ENCODE measurements at regions not wholly inside any gene's neighbourhood (a gene's known extent, or its start where the extent isn't known, plus 50 kb on each side); places are given as distances from the start of the nearest gene placed in this dataset.

DNA sequence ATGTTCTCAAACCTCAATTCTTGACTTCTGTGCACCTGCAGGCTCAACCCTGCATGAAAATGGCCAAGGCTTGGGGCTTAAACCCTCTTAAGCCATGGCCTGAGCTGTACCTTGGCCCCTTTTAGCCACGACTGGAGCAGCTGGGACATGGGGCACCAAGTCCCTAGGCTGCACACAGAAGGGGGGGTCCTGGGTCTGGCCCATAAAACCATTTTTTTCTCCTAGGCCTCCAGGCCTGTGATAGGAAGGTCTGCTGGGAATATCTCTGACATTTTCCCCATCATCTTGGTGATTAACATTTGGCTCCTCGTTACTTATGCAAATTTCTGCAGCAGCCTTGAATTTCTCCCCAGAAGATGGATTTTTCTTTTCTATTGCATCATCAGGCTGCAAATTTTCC lies 119.4 kb upstream of the VGLL2 start:
- no peak overlapping the region for H3K4me3 Mint-ChIP-seq
- H3K36me3 Mint-ChIP-seq (ENCODE audit: low read depth): no peaks in the 10 kb centered on the region
- H3K27ac Mint-ChIP-seq: no peak overlapping the region
- H3K27me3 Mint-ChIP-seq (ENCODE audit: insufficient read depth): no peaks in the 10 kb centered on the region
- no peaks in the 10 kb centered on the region for H3K4me1 Mint-ChIP-seq (ENCODE audit: low read depth)
- intact Hi-C loops (cut with micrococcal nuclease): no loop called here
- H3K9me3 Mint-ChIP-seq: peaks cover 8% of the 10 kb centered on the region
- DNase-seq (ENCODE audit: low spot score): no peak

DNA sequence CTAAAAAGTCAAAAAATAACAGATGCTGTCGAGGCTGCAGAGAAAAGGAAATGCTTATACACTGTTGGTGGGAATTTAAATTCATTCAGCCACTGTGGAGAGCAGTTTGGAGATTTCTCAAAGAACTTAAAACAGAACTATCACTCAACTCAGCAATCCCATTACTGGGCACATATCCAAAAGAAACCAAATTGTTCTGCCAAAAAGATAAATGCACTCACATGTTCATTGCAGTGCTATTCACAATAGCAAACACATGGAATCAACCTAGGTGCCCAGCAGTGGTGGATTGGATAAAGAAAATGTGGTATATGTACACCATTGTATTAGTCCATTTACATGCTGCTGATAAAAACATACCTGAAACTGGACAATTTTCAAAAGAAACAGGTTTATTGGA lies 116.0 kb upstream of the VGLL2 start:
- Mint-ChIP-seq H3K36me3 (ENCODE audit: low read depth) (no peaks in the 10 kb centered on the region), H3K9me3 (peaks cover 8% of the 10 kb centered on the region), H3K27me3 (ENCODE audit: insufficient read depth) (no peaks in the 10 kb centered on the region), H3K4me1 (ENCODE audit: low read depth) (no peaks in the 10 kb centered on the region), H3K4me3 (no peak overlapping the region), H3K27ac (no peak overlapping the region)
- intact Hi-C loops (cut with micrococcal nuclease): no loop called here
- DNase-seq (ENCODE audit: low spot score): no peak

GRCh38 chr6:117156741-117157140 lies 108.6 kb upstream of the VGLL2 start:
- intact Hi-C loops (cut with micrococcal nuclease): no loop called here
- Mint-ChIP-seq H3K27me3 (ENCODE audit: insufficient read depth) (no peaks in the 10 kb centered on the region), H3K9me3 (no peaks in the 10 kb centered on the region), H3K36me3 (ENCODE audit: low read depth) (no peaks in the 10 kb centered on the region), H3K4me3 (no peak overlapping the region), H3K4me1 (ENCODE audit: low read depth) (no peaks in the 10 kb centered on the region), H3K27ac (no peak overlapping the region)
- DNase-seq (ENCODE audit: low spot score): no peak

DNA sequence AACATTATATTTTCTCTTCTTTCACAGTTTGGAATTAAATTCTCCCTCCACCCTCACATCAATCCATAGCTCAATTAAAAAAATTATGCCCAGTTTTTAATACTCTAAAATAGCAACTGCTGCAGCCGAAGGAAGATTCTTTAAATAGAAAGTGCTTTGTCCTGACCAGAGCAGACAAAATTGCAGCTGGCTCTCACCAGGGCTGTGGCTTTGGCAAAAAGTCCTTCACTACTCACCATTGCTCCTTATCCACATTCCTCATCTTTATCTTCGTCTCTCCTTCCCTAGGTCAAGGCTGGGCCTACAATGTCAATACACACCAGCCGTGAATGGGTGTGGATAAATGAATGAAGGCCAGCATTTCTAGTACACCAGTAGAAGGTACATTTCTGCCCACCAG lies 107.9 kb upstream of the VGLL2 start:
- intact Hi-C loops (cut with micrococcal nuclease): no loop called here
- Mint-ChIP-seq H3K27me3 (ENCODE audit: insufficient read depth) (no peaks in the 10 kb centered on the region), H3K4me1 (ENCODE audit: low read depth) (no peaks in the 10 kb centered on the region), H3K9me3 (no peaks in the 10 kb centered on the region), H3K4me3 (no peak overlapping the region), H3K36me3 (ENCODE audit: low read depth) (no peaks in the 10 kb centered on the region), H3K27ac (no peak overlapping the region)
- no peak for DNase-seq (ENCODE audit: low spot score)

- intact Hi-C loops (cut with micrococcal nuclease): loop anchor here (5.0 kb wide), 1 partner anchor 816 kb away; no protein-coding TSS in a partner anchor
These were observed 99.4 kb upstream of the VGLL2 start for GRCh38 chr6:117165911-117166499.

GRCh38 chr6:117167520-117168271 lies 97.7 kb upstream of the VGLL2 start:
- H3K27me3 Mint-ChIP-seq (ENCODE audit: insufficient read depth): no peaks in the 10 kb centered on the region
- intact Hi-C loops (cut with micrococcal nuclease): loop anchor here (5.0 kb wide), 1 partner anchor 815 kb away; no protein-coding TSS in a partner anchor
- H3K4me1 Mint-ChIP-seq (ENCODE audit: low read depth): no peaks in the 10 kb centered on the region
- no peaks in the 10 kb centered on the region for H3K9me3 Mint-ChIP-seq
- H3K4me3 Mint-ChIP-seq: no peak overlapping the region
- no peaks in the 10 kb centered on the region for H3K36me3 Mint-ChIP-seq (ENCODE audit: low read depth)
- no peak overlapping the region for H3K27ac Mint-ChIP-seq
- no peak for DNase-seq (ENCODE audit: low spot score)

More at GRCh38 chr6:117165911-117166499, 99.4 kb upstream of the VGLL2 start:
- no peaks in the 10 kb centered on the region for H3K27me3 Mint-ChIP-seq (ENCODE audit: insufficient read depth)
- H3K4me3 Mint-ChIP-seq: no peak overlapping the region
- H3K27ac Mint-ChIP-seq: no peak overlapping the region
- H3K9me3 Mint-ChIP-seq: no peaks in the 10 kb centered on the region
- H3K36me3 Mint-ChIP-seq (ENCODE audit: low read depth): no peaks in the 10 kb centered on the region
- H3K4me1 Mint-ChIP-seq (ENCODE audit: low read depth): no peaks in the 10 kb centered on the region
- DNase-seq (ENCODE audit: low spot score): no peak

DNA sequence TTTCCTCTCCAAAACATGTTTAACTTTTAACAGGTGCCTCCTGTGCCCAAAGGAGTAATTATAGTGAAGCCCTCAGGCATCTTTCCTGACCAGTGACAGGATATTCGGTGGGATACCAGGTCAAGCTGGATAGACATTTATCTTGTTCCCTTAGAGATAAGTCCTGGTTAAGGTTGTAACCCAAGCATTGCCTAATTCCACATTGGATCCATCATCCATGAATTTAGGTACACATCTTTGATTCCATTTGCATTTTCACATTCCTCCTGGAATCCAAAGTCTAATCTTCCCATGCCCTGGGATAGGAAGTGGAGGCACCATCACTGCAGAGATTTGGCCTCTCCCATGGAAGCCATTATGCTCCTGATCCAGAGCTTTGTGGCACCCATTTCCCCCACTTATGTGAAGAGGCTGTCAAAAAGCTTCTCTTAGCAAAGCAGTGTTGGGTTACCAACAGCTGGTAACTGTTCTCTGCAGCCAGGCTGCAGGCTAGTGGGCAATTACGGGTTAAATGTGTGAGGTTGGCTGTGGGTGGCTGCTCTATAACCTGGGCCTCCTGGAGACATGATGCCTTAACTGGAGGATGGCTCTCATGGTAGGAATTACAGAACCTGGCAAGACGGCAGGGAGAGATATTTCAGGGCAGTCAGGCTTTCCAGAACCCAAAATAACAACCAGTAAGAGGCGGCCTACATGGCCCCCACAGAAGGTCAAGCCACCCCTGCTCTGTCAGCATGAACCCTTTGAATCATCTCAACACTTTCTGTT lies 96.9 kb upstream of the VGLL2 start:
- no peaks in the 10 kb centered on the region for H3K9me3 Mint-ChIP-seq
- no peaks in the 10 kb centered on the region for H3K4me1 Mint-ChIP-seq (ENCODE audit: low read depth)
- intact Hi-C loops (cut with micrococcal nuclease): loop anchor here (5.0 kb wide), 1 partner anchor 814 kb away; no protein-coding TSS in a partner anchor
- DNase-seq (ENCODE audit: low spot score): no peak
- H3K27ac Mint-ChIP-seq: no peak overlapping the region
- H3K4me3 Mint-ChIP-seq: no peak overlapping the region
- no peaks in the 10 kb centered on the region for H3K36me3 Mint-ChIP-seq (ENCODE audit: low read depth)
- no peaks in the 10 kb centered on the region for H3K27me3 Mint-ChIP-seq (ENCODE audit: insufficient read depth)

- H3K9me3 Mint-ChIP-seq: no peaks in the 10 kb centered on the region
- no peak overlapping the region for H3K4me3 Mint-ChIP-seq
- H3K4me1 Mint-ChIP-seq (ENCODE audit: low read depth): no peaks in the 10 kb centered on the region
These were observed 96.2 kb upstream of the VGLL2 start for GRCh38 chr6:117169064-117169665.

GRCh38 chr6:117169781-117170281 lies 95.5 kb upstream of the VGLL2 start:
- H3K9me3 Mint-ChIP-seq: no peaks in the 10 kb centered on the region
- H3K36me3 Mint-ChIP-seq (ENCODE audit: low read depth): no peaks in the 10 kb centered on the region
- no peaks in the 10 kb centered on the region for H3K27me3 Mint-ChIP-seq (ENCODE audit: insufficient read depth)
- intact Hi-C loops (cut with micrococcal nuclease): loop anchor here (5.0 kb wide), 1 partner anchor 812 kb away; no protein-coding TSS in a partner anchor
- no peak overlapping the region for H3K4me3 Mint-ChIP-seq
- no peak for DNase-seq (ENCODE audit: low spot score)
- H3K27ac Mint-ChIP-seq: no peak overlapping the region
- no peaks in the 10 kb centered on the region for H3K4me1 Mint-ChIP-seq (ENCODE audit: low read depth)

More at GRCh38 chr6:117169064-117169665, 96.2 kb upstream of the VGLL2 start:
- DNase-seq (ENCODE audit: low spot score): no peak
- intact Hi-C loops (cut with micrococcal nuclease): loop anchor here (5.0 kb wide), 1 partner anchor 813 kb away; no protein-coding TSS in a partner anchor
- H3K36me3 Mint-ChIP-seq (ENCODE audit: low read depth): no peaks in the 10 kb centered on the region
- no peaks in the 10 kb centered on the region for H3K27me3 Mint-ChIP-seq (ENCODE audit: insufficient read depth)
- H3K27ac Mint-ChIP-seq: no peak overlapping the region

DNA sequence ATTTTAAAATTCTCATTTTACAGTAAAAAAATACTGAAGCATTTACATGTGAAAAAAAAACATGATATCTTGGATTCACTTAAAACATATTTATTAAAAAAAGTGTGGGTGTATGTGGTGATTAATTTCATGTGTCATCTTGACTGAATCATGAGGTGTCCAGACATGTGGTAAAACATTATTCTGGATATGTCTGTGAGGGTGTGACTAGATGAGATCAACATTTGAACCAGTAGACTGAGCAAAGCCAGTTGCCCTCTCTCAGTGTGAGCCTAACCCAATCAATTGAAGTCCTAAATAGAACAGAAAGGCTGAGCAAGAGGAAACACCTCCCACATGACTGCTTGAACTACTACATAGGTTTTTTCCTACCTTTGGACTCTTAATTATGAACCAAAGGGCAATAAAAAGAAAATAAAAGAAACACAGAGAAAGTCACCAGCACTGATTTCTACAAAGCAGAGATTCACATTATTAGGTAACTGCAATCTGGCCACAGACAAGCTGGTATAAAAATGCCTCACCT lies 90.5 kb upstream of the VGLL2 start:
- H3K4me3 Mint-ChIP-seq: no peak overlapping the region
- no peaks in the 10 kb centered on the region for H3K4me1 Mint-ChIP-seq (ENCODE audit: low read depth)
- intact Hi-C loops (cut with micrococcal nuclease): no loop called here
- DNase-seq (ENCODE audit: low spot score): no peak
- H3K27ac Mint-ChIP-seq: no peak overlapping the region
- H3K9me3 Mint-ChIP-seq: no peaks in the 10 kb centered on the region
- H3K36me3 Mint-ChIP-seq (ENCODE audit: low read depth): no peaks in the 10 kb centered on the region
- H3K27me3 Mint-ChIP-seq (ENCODE audit: insufficient read depth): no peaks in the 10 kb centered on the region

DNA sequence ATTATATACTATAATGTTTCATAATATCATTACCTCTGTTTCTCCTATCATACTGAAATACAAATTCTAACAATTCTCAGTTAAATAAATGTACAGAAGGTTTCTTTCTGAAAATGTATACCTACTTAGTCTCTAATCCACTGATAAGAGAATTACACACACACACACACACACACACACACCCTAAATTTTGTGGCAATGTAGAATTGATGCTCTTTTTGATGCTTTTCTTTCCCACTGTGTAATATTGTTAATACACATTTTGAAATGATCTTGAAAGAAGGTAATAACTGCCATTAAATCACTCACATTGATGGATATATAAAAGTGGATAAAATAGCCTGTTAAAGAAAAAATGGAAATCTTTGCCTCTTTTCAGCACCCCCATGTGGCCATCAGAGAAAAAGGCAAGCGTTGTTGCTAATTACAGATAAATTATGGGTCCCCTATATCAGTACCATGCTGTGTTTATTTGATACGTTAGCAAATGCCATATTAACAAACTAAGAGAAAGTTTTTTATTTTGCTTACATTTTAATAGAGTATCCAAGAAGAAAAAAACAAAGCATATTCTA lies 76.6 kb upstream of the VGLL2 start:
- Mint-ChIP-seq H3K27ac (no peak overlapping the region), H3K27me3 (ENCODE audit: insufficient read depth) (no peaks in the 10 kb centered on the region), H3K36me3 (ENCODE audit: low read depth) (no peaks in the 10 kb centered on the region), H3K4me1 (ENCODE audit: low read depth) (no peaks in the 10 kb centered on the region), H3K9me3 (no peaks in the 10 kb centered on the region), H3K4me3 (no peak overlapping the region)
- intact Hi-C loops (cut with micrococcal nuclease): loop anchor here (2.0 kb wide), 1 partner anchor 216 kb away; no protein-coding TSS in a partner anchor
- DNase-seq (ENCODE audit: low spot score): no peak

- H3K4me1 Mint-ChIP-seq (ENCODE audit: low read depth): no peaks in the 10 kb centered on the region
- H3K4me3 Mint-ChIP-seq: no peak overlapping the region
- H3K27me3 Mint-ChIP-seq (ENCODE audit: insufficient read depth): no peaks in the 10 kb centered on the region
- intact Hi-C loops (cut with micrococcal nuclease): no loop called here
- no peak overlapping the region for H3K27ac Mint-ChIP-seq
- H3K9me3 Mint-ChIP-seq: no peaks in the 10 kb centered on the region
- H3K36me3 Mint-ChIP-seq (ENCODE audit: low read depth): no peaks in the 10 kb centered on the region
- DNase-seq (ENCODE audit: low spot score): no peak
These were observed 74.3 kb upstream of the VGLL2 start for GRCh38 chr6:117191009-117191408.
